ENCODE measurements at regions not wholly inside any gene's neighbourhood (a gene's known extent, or its start where the extent isn't known, plus 50 kb on each side); places are given as distances from the start of the nearest gene placed in this dataset.
"Not testable (repeated sequence)": the region's sequence is repeated elsewhere in the genome, so short reads cannot be mapped to it uniquely, and the experiment has no call there.

DNA sequence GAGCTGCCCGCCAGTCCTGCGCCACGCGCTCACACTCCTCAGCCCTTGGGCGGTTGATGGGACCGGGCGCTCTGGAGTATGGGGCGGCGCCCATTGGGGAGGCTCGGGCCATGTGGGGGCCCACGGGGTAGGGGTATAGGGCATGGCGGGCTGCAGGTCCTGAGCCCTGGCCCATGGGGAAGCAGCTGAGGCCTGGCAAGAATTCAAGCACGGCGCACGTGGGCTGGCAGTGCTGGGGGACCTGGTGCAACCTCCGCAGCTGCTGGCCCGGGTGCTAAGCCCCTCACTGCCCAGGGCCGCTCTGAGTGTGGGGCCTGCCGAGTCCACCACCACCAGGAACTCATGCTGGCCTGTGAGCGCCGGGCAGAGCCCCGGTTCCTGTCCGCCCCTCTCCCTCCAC is 229.6 kb upstream of the ZNF608 start:
- no peak overlapping the region for H3K4me3 ChIP-seq (ENCODE audit: low read length)
- no peak for DNase-seq (ENCODE audit: low read depth)
- no peak for TF ChIP-seq CTCF (conservative IDR thresholded peaks at IDR 0.05; ENCODE audit: low read length)

- TF ChIP-seq CTCF (conservative IDR thresholded peaks at IDR 0.05; ENCODE audit: low read length): no peak
- no peak overlapping the region for H3K4me3 ChIP-seq (ENCODE audit: low read length)
- no peak for DNase-seq (ENCODE audit: low read depth)
Measured at GRCh38 chr5:124979251-124979650, 232.8 kb upstream of the ZNF608 start.

GRCh38 chr5:124980163-124980941 is 233.9 kb upstream of the ZNF608 start:
- no peak for DNase-seq (ENCODE audit: low read depth)
- H3K4me3 ChIP-seq (ENCODE audit: low read length): no peak overlapping the region
- no peak for TF ChIP-seq CTCF (conservative IDR thresholded peaks at IDR 0.05; ENCODE audit: low read length)

- no peak for DNase-seq (ENCODE audit: low read depth)
- no peak for TF ChIP-seq CTCF (conservative IDR thresholded peaks at IDR 0.05; ENCODE audit: low read length)
- H3K4me3 ChIP-seq (ENCODE audit: low read length): no peak overlapping the region
Measured at GRCh38 chr5:124981901-124982300, 235.5 kb upstream of the ZNF608 start.

GRCh38 chr5:124986170-124986569 is 239.7 kb upstream of the ZNF608 start:
- H3K4me3 ChIP-seq (ENCODE audit: low read length): no peak overlapping the region
- no peak for TF ChIP-seq CTCF (conservative IDR thresholded peaks at IDR 0.05; ENCODE audit: low read length)
- no peak for DNase-seq (ENCODE audit: low read depth)

DNA sequence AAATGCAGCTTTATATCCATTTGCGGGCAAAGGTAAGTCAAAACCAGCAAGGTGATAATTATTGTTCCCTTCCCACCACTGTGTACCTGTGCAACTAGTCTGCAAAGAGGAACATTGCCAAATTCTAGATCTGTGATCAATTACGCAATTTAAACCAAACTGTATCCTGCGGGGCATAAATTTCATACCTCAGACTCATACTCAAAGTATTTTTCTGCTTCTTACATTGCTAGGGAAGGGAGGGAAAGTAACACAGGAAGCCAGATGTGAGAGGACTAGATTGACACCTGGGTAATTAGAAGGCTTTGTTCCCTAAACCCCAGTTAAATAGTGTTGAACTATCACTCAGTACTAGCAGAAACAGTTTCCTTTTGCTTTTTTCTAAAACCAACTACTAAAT is 240.2 kb upstream of the ZNF608 start:
- no peak overlapping the region for H3K4me3 ChIP-seq (ENCODE audit: low read length)
- DNase-seq (ENCODE audit: low read depth): no peak
- TF ChIP-seq CTCF (conservative IDR thresholded peaks at IDR 0.05; ENCODE audit: low read length): no peak

GRCh38 chr5:124987786-124988185 is 241.3 kb upstream of the ZNF608 start:
- not testable (repeated sequence) for DNase-seq (ENCODE audit: low read depth); H3K4me3 ChIP-seq (ENCODE audit: low read length)
